Fibroblast of gingiva (primary cell): ENCODE measurements at regions not wholly inside any gene's neighbourhood (a gene's known extent, or its start where the extent isn't known, plus 50 kb on each side); places are given as distances from the start of the nearest gene placed in this dataset.

ENCODE experiments used
- DNase-seq: peaks from one replicate; pipeline ENCODE4 v3.0.0-alpha.2; 2011; ENCODE audit warnings: low read depth

- no peak for DNase-seq
These were observed 67.5 kb upstream of the THY1 start for GRCh38 chr11:119490253-119491006.

GRCh38 chr11:119489087-119489486 is 66.1 kb upstream of the THY1 start:
- no peak for DNase-seq

DNA sequence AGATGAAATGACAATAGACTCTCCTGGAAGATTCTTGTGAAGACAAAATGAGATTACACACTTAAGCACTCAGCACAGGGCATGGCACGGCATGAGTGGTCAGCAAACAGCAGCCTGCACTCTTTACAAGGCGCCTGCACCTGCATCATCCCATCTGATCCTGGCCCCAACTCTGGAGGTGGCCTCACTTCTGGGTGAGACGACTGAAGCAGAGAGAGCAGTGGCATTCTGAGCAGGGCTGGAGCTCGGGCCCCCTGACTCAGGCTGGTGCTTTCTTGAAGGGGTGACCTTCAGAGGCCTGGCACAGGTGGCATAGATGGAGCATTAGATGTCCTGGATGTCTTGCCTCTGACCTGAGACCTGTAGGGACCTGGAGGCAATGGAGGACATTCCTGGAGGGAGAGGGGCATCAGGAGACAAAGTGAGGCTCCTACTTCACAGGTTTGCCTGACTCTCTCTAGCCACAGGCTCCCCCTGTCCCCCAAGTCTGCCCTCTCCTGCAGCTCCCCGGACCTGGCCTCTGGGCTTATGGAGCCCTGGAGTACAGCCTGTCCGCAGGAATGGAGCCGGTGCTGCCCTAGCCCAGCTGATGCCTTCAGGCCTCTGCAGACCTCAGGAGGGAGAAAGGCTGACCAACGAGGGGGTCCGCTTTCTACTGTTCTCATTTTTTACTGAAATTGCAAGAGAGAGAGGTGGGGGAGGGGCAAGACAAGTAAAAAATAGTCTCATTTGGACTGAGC is 65.5 kb upstream of the THY1 start:
- DNase-seq: no peak

DNA sequence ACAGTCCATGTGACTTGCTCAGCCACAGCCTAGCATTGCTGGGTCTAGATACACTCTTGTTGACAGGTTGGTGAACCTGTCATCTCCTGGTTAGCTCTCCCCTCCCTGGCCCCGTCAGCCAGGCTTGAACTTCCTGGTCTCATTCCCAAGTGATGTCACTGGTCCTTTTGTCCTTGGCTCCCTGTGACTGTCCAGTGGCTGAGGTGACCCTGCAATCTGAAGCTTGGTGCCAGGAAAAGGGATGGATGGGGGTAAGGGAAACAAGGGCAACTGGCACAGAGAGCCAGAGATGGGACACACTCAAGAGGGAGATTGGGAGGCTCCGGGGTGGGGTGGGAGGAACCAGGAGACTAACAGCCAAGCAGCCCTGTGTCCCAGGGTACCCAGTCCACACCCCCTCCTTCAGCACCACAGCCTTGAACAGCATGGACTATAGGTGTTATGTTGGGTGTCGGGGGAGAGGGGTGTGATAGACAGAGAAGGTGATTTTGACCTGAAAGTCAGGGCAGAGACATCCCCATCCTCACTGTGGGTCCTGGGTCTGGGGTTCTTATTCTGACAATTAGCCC is 63.8 kb upstream of the THY1 start:
- no peak for DNase-seq

GRCh38 chr11:119486016-119486415 is 63.0 kb upstream of the THY1 start:
- no peak for DNase-seq

- no peak for DNase-seq
These were observed 62.0 kb upstream of the THY1 start for GRCh38 chr11:119484741-119485605.

- no peak for DNase-seq
These were observed 61.0 kb upstream of the THY1 start for GRCh38 chr11:119483881-119484371.

DNA sequence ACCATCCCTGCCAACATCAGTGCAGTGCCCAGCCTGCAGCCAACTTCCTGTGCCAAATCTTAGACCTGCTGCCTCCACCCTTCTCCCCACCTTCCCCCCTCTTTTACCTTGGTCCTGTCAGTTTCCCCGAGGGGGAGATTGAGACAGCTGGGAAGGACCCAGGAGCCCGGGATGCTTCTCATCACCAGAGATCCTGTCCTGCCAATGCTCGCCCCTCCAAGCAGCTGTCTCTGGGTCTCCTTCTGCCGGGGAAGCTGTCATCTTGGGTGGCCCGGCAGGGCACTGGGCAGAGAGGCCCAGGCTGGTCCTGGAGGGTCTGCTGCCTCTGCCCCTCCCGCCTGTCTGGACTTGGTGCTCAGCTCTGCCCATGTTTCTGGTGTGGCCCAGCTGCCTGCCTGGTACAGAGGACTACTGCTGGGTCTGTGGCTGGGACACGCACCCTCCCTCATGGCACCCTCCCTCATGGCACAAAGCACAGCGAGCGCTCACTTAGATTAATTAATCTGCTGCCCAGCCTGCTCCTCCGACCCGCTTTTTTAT is 60.4 kb upstream of the THY1 start:
- DNase-seq: no peak

DNA sequence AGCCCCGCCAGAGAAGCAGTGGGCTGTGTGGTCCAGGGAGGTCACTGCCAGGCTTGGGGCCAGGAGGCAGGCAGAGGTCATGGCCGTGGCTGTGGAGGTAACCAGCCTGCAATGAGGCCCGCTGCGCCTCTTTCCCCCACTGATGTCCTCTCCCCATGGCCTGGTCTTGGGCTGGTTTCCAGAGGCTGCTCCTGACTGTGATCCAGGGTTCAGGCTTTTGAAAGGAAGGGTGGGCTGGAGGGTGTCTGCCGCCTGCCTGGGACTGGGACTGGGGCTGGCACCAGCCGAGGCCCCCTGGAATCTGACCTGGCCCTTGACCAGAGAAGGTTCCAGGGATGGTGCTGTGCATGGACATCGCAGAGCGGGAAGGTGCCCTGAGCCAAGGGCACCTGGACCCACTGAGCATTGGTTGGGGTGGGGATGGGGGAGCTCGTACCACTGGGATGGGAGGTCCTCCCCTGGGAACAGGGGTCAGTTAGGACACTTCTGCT is 59.6 kb upstream of the THY1 start:
- no peak for DNase-seq

DNA sequence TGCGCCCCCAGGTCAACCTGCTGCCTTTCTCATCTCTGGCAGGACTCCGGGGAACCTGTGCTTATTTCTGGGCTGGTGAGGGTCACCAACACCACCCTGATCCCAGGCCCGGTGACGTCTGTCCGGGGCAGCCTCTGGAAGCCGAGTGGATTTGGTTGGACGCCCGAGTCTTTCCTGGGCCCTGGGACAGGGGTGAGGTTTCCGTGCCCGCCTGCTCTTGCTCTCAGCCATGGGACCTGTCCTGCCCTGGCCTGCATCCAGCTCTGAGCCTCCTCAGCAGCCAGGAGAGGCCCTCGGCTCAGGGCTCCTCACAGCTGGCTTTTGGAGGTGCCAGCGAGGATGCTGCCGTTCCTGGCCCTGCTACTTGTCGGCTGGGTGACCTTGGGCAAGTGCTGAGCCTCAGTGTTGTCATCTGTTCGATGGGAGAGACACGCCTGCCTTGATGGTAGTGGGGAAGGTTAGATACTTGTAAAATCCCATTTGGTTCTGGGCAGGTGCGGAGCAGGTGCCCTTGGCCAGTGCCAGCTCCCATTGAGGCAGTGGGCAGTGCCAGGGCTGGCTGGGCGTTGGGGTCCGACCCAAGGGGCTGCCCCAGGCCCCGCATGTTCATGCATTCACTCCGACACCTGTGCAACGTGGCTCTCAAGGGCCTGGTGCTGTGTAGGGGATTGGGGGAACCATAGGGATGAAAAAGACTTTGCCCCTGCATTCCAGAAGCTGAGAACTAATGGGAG is 58.9 kb upstream of the THY1 start:
- no peak for DNase-seq

DNA sequence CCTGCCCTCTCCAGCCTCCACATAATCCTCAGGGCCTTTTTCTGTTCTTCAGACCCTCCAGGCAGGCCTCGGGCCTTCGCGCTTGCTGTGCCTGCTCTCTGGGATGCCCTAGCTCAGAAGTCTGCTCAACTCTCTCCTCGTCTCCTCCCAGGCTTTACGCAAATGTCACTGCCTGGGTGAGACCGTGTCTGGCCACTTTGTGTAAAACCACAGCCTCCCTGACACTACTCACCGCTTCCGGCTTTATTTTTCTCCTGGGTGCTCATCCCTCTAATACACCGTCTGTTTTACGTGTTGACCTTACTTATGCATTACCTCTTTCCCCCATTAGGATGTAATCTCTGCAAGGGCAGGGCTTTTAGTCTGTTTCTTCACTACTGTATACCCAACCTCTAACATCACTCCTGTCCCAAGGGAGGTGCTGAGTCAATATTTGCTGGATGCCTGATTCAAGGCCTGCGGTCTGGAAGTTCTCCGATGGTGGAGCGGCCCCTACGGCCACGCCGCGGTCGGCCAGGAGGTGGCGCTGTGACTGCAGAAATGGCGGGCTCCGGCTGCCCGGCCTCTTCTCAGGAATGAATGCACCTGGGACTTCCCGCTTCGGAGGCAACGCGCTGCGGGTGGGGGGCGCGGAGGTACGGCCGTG is 58.2 kb upstream of the THY1 start:
- peak; percentile 97 for DNase-seq

GRCh38 chr11:119480380-119481020 is 57.5 kb upstream of the THY1 start:
- DNase-seq: no peak

DNA sequence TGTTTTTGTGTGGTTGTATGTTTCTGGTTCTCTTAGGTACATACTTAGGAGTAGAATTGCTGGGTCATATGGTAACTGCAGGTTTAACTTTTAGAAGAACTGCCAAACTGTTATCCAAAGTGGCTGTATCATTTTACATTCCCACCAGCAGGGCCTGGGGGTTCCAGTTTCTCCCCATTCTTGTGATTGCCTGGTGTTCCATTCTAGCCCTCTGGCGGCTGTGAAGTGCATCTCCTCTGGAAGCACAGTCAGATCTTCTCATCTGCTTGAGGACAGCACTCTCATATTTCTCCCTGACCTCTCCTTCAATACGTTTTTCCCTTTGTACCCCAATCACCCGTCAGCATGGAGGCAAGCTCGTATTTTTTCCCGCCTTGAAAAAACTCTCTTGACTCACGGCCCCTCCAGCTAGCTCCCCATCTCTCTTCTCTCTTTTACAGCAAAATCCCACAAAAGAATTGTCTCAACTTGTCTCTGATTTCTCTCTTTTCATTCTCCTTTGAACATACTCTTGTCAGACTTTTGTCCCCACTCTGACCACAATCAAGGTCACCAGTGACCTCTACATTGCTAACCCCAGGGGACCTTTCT is 56.8 kb upstream of the THY1 start:
- peak; percentile 21 for DNase-seq

DNA sequence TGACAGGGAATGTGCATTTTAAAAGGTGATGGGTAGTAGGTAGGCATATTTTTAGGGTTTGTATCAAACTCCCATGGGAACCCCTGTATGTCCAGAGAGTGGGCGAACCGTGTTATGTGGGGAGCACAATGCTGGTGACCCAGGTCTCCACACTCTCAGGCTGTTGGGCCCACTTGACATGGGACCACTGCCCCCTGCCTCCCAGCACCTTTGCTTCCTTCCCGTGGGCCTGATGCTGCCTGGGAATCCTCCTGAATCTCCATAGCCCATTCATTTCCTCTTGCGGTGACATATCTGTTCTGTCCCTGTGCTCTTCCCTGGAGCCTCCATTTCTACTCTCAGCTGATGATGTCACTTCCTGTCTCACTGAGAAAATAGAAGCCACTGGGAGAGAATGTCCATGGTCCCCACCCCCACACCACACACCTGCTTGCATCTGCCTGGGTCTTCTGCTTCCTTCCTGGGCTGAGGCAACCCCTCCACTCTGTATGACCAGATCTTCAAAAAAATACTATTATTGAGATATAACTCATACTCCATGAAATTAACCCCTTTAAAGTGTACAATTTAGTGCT is 55.8 kb upstream of the THY1 start:
- no peak for DNase-seq

DNA sequence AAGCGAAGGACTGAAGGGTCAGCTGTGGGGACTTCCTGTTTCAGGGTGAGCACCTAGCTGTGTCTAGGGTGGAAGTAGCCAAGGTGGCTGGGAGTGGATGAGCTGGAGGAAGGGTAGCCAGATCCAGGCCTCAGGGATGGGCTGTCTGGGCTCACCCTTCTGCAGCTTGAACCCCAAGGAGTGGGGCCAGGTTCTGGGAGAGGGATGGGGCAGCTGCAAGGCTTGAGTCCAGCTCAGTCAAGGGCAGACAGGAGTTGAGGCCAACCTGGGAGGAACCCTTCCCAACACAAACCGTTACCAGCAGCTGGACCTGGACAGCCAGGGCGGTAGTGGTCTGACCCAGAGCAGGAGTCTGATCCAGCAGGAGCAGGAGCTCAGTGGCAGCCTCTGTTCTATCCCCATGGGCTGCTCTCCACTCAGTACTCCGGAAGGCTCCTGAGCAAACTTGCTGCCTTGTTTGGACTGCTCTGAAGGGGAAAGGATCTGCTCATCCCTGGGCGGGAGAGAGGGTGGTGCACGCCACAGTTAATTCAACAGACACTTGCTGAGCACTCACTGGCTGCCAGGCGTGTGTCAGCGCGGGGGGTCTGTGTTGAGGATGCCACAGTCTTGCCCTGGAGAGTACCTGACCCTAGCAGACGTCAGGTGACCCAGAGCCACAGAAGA is 53.8 kb upstream of the THY1 start:
- no peak for DNase-seq

DNA sequence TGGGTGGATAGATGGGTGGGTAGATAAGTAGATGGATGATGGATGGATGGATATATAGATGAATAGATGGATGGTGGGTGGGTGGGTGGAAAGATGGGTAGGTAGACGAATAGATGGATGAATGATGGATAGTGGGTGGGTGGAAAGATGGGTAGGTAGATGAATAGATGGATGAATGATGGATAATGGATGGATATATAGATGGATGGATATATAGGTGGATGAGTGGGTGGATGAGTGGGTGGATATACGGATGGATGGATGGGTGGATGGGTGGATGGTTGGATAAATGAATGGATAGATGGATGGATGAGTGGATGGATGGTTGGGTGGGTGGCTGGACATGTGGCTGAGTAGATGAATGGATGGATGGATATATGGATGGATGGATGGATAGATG is 53.1 kb upstream of the THY1 start:
- DNase-seq: no peak

GRCh38 chr11:119474682-119475596 is 52.0 kb upstream of the THY1 start:
- peak; percentile 73 for DNase-seq
